Fibroblast of mammary gland (primary cell): ENCODE measurements at regions not wholly inside any gene's neighbourhood (a gene's known extent, or its start where the extent isn't known, plus 50 kb on each side); places are given as distances from the start of the nearest gene placed in this dataset.

Experiments used
- DNase-seq: peaks from one replicate; pipeline ENCODE4 v3.0.0-alpha.2; 2010; ENCODE audit warnings: low read depth
- H3K4me3 ChIP-seq: 2 replicates; pipeline ENCODE4 v1.5.1; 2011; ENCODE audit warnings: low read depth, mild to moderate bottlenecking, low read length, moderate library complexity; ENCODE audit not compliant: control insufficient read depth
- CTCF ChIP-seq: conservative IDR thresholded peaks from 2 replicates; pipeline ENCODE4 v1.5.1; 2011; ENCODE audit warnings: low read depth, low read length, inconsistent platforms; ENCODE audit not compliant: control insufficient read depth, insufficient read depth

- no peak overlapping the region for H3K4me3 ChIP-seq
- DNase-seq = no peak
- TF ChIP-seq CTCF = no peak
Measured at GRCh38 chr9:19683715-19684114, 105.1 kb downstream of the SLC24A2 start.

- TF ChIP-seq CTCF = no peak
- DNase-seq = no peak
- H3K4me3 ChIP-seq = no peak overlapping the region
Measured at GRCh38 chr9:19682397-19682796, 106.4 kb downstream of the SLC24A2 start.

DNA sequence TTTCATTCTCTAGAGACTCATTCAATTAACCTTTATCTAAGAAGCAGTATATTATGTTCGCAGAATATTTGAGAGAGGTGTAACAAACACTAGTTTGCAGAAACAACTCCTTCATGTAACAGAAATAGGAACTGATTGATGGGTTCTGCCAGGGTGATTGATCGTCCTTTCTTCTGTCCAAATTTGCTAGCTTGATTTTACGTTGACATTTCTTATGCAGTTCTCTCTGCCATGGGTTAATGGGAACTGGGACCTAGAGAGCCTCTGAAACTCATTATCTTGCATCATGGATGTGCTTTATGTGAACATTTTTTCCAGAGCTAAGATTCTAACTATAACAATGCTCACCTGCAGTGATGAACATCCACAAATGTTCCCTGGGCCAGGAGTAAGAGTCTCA, 107.0 kb downstream of the SLC24A2 start:
- no peak for TF ChIP-seq CTCF
- no peak overlapping the region for H3K4me3 ChIP-seq
- DNase-seq = no peak

GRCh38 chr9:19677924-19678323, 110.9 kb downstream of the SLC24A2 start:
- no peak for TF ChIP-seq CTCF
- no peak overlapping the region for H3K4me3 ChIP-seq
- DNase-seq = no peak

GRCh38 chr9:19675492-19675891, 113.3 kb downstream of the SLC24A2 start:
- TF ChIP-seq CTCF = no peak
- no peak overlapping the region for H3K4me3 ChIP-seq
- DNase-seq = no peak

DNA sequence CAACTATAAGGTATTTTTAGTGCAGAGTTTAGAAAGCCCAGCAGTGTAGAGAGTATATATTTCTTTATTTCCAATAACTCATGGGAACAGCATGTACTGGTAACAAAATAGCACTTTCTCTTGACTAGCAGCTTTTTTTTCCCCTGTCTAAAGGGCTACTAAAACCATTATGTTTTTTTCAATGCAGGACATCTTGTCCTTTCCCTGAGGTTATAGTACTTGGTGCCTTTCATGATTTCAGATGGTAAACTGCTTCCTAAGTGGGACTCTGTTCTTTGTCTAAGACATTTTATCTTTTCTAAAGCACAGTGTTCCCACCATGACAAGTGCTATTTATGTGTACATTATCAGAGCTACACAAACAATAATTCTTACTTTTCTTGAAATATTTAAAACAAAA, 122.3 kb downstream of the SLC24A2 start:
- DNase-seq = no peak
- no peak overlapping the region for H3K4me3 ChIP-seq
- no peak for TF ChIP-seq CTCF

- TF ChIP-seq CTCF = no peak
- no peak overlapping the region for H3K4me3 ChIP-seq
- DNase-seq = no peak
Measured at GRCh38 chr9:19665146-19665863, 123.5 kb downstream of the SLC24A2 start.
